LHCN-M2 (cell line): ENCODE measurements at regions not wholly inside any gene's neighbourhood (a gene's known extent, or its start where the extent isn't known, plus 50 kb on each side); places are given as distances from the start of the nearest gene placed in this dataset.

Source experiments
- DNase-seq: peaks from one replicate; pipeline ENCODE4 v3.0.0-alpha.2; 2012; ENCODE audit warnings: low read depth

- no peak for DNase-seq
These were observed 167.2 kb upstream of the CTNND2 start for GRCh38 chr5:12071455-12071854.

DNA sequence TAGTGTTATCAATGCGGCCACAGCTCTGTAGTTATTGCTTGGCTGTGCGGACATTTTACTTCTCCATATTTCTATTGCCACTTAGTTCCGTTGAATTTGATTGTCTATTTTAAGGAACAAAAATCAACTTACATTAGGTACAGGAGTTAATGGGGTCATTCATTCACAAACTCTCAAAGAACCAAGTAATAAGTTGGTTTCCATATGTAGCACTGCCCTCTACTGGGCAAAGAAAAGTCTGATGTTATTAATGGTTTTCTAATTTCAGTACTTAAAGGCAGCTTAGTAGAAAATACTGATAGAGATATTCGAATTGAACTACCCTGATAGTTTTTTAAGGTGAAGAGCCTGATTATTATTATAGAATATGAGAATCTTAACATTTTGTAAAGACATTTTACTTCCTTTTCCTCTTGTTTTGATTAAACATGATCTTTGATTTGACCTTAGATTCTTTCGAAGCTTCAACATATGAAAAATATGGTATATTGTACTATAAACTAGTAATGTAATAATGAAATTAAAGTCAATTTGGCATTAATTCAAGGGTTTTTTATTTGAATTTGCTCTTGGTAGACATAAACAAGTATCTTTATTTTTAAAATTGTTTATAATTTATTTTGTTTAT, 119.5 kb upstream of the CTNND2 start:
- DNase-seq, result peak; percentile 15

- DNase-seq, result no peak
These were observed 118.2 kb upstream of the CTNND2 start for GRCh38 chr5:12022444-12022843.

DNA sequence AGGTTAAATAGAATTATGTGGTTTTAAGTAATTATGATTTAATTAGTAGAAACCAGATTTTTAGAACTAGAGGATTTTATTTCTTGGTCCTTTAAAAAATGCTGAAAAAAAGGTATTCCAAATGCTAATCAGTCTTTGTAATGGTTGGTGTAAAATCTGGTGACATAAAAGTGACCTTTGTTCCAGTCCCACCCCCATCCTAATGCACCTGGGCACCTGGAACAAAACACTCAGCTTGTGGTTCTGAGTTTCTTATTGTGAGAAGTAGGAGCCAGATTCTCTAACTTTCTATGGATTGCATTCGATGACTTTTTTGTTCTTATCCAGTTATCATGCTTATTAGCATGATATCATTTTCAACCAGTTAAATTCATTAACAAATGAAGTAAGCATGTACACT, 115.1 kb upstream of the CTNND2 start:
- no peak for DNase-seq

DNA sequence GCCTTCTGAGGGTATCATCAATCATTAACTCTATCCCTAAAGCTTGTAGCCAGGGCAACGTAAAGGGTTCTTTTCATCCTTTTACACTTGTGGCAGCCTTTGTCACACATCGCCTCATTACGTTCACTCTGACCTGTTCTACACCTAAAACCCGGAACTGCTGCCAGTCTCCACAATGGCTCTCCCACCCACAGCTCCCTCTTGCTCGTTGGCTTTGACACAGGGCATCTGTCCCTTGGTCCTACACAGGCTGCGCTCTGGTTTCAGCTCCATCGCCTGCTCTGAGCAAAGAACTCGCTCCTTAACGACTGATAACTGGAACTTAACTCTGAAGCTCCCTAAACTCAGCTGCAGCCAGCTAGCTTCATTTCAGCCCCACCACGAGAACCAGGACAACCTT, 112.8 kb upstream of the CTNND2 start:
- no peak for DNase-seq

- no peak for DNase-seq
These were observed 112.0 kb upstream of the CTNND2 start for GRCh38 chr5:12016159-12016746.

- DNase-seq, result no peak
These were observed 109.1 kb upstream of the CTNND2 start for GRCh38 chr5:12013351-12013750.

GRCh38 chr5:12003680-12004079, 99.4 kb upstream of the CTNND2 start:
- no peak for DNase-seq

GRCh38 chr5:11998397-11998796, 94.2 kb upstream of the CTNND2 start:
- no peak for DNase-seq

DNA sequence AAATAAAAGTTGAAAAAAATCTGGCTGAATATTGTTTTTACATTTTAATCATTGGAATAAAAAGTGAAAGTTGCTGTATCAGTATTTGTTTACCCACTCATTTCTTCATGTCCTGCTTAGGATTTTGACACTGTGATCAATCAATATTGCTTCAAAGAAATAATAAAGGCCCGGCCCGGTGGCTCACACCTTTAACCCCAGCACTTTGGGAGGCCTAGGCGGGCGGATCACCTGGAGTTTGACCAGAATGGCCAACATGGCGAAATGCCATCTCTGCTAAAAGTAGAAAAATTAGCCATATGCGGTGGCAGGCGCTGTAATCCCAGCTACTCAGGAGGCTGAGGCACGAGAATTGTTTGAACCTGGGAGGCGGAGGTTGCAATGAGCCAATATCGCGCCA, 93.7 kb upstream of the CTNND2 start:
- DNase-seq, result no peak

GRCh38 chr5:11992518-11992917, 88.3 kb upstream of the CTNND2 start:
- no peak for DNase-seq

GRCh38 chr5:11985993-11986392, 81.7 kb upstream of the CTNND2 start:
- DNase-seq, result no peak

DNA sequence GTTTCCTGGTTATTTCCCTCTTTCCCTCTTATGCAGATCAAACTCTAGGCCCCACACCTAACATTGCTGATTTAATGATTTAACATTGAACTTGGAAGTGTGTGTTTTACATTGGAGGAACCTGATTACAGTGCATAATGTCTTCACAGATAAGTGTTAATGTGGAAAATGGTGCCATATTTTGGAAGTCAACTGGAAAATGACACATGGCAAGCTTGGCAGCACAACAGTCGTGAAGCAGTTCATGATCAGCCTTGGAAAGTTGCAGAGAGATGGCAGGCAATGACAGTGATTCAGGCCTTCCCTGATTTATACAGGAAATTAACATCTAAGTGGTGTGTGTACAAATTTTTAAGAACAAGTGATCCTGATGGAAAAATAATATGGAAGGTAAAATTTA, 80.0 kb upstream of the CTNND2 start:
- no peak for DNase-seq

DNA sequence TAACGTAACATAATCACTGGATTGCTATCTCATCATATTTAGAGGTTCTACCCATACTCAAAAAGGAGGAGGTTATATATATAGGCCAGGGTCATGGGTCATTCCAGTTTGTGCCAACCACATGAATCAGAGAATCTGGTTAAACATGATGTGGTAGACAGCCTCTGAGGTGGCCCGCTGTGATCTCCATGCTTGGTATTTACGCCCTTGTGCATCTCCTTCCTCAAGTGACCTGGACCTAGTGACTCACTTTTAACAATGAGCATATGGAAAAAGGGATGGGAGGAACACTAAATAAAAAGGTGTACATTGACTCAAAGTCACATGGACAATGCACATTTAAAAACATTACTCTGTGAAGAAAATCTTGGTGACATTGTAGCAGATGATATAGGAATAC, 77.7 kb upstream of the CTNND2 start:
- DNase-seq, result no peak

DNA sequence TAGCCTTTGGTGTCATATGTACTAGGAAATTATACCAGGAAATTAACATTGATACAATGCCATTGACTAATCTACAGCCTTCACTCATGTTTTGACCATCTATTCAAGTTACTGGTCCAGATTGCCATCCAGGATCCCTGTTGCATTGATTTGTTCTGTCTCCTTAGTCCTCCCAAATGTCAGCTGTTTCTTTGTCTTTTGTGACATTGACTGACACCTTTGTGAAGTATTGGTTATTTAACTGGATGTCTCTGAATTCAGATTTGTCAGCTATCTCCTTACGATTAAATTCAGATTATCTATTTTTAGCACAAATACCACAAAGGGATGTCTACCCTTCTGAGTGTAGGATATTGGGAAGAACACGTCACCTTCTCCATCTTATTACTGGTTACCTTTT, 73.7 kb upstream of the CTNND2 start:
- DNase-seq, result no peak

- no peak for DNase-seq
These were observed 69.2 kb upstream of the CTNND2 start for GRCh38 chr5:11973469-11973868.

- no peak for DNase-seq
These were observed 59.0 kb upstream of the CTNND2 start for GRCh38 chr5:11963227-11963626.

GRCh38 chr5:11962122-11962521, 57.9 kb upstream of the CTNND2 start:
- no peak for DNase-seq

- no peak for DNase-seq
These were observed 54.1 kb upstream of the CTNND2 start for GRCh38 chr5:11958321-11958720.

DNA sequence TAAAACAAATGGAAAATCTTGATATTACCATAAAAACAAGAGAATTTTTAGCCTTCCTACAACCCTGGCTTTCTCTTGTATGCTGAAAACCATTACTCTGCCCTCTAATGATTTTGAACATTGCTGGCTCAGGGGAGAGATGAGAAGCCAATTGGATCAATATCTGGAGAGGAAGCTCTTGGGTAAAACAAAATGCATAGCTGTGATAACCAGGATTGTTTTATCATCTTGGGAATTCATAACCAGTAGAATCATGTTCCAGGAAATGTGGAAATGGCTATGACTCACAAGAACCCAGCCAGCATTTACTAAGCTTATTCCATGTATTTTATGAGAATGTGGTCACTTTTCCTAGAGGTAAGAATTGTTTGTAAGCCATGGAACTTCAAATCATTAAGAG, 51.1 kb upstream of the CTNND2 start:
- DNase-seq, result no peak
